ENCODE measurements at regions not wholly inside any gene's neighbourhood (a gene's known extent, or its start where the extent isn't known, plus 50 kb on each side); places are given as distances from the start of the nearest gene placed in this dataset.

- TF ChIP-seq CTCF (IDR thresholded peaks at IDR 0.05; ENCODE audit: extremely low read depth, low read depth, low read length) = no peak
- no peak overlapping the region for H2AFZ ChIP-seq (ENCODE audit: low read length)
- no peaks in the 10 kb centered on the region for H3K9me3 ChIP-seq (ENCODE audit: low read depth, low read length)
- no peaks in the 10 kb centered on the region for H3K4me1 ChIP-seq (ENCODE audit: insufficient read depth, low read length)
- no peak overlapping the region for H3K4me2 ChIP-seq (ENCODE audit: insufficient read depth, low read length)
- H3K36me3 ChIP-seq (ENCODE audit: insufficient read depth, low read length) = no peaks in the 10 kb centered on the region
- no peaks in the 10 kb centered on the region for H3K27me3 ChIP-seq (ENCODE audit: insufficient read depth, low read length)
- no peak overlapping the region for H3K4me3 ChIP-seq (ENCODE audit: insufficient read depth, low read length)
- DNase-seq (ENCODE audit: insufficient read length, low spot score, missing footprints) = no peak
- no peaks in the 10 kb centered on the region for H4K20me1 ChIP-seq (ENCODE audit: insufficient read depth, low read length)
- no peak overlapping the region for H3K27ac ChIP-seq (ENCODE audit: low read depth, low read length)
- no peaks in the 10 kb centered on the region for H3K79me2 ChIP-seq (ENCODE audit: insufficient read depth, low read length)
Observed at GRCh38 chr7:108634535-108634934, 64.9 kb downstream of the DNAJB9 start.

GRCh38 chr7:108637049-108637621 lies 67.5 kb downstream of the DNAJB9 start:
- DNase-seq (ENCODE audit: insufficient read length, low spot score, missing footprints) = no peak
- H4K20me1 ChIP-seq (ENCODE audit: insufficient read depth, low read length) = no peaks in the 10 kb centered on the region
- TF ChIP-seq CTCF (IDR thresholded peaks at IDR 0.05; ENCODE audit: extremely low read depth, low read depth, low read length) = no peak
- no peak overlapping the region for H3K27ac ChIP-seq (ENCODE audit: low read depth, low read length)
- no peaks in the 10 kb centered on the region for H3K79me2 ChIP-seq (ENCODE audit: insufficient read depth, low read length)
- H3K36me3 ChIP-seq (ENCODE audit: insufficient read depth, low read length) = no peaks in the 10 kb centered on the region
- no peak overlapping the region for H2AFZ ChIP-seq (ENCODE audit: low read length)
- H3K4me3 ChIP-seq (ENCODE audit: insufficient read depth, low read length) = no peak overlapping the region
- H3K4me2 ChIP-seq (ENCODE audit: insufficient read depth, low read length) = no peak overlapping the region
- H3K9me3 ChIP-seq (ENCODE audit: low read depth, low read length) = no peaks in the 10 kb centered on the region
- H3K27me3 ChIP-seq (ENCODE audit: insufficient read depth, low read length) = no peaks in the 10 kb centered on the region
- H3K4me1 ChIP-seq (ENCODE audit: insufficient read depth, low read length) = no peaks in the 10 kb centered on the region

GRCh38 chr7:108642126-108642525 lies 72.5 kb downstream of the DNAJB9 start:
- Histone ChIP-seq H3K27ac (ENCODE audit: low read depth, low read length) (no peak overlapping the region), H4K20me1 (ENCODE audit: insufficient read depth, low read length) (no peaks in the 10 kb centered on the region), H2AFZ (ENCODE audit: low read length) (no peak overlapping the region), H3K4me1 (ENCODE audit: insufficient read depth, low read length) (no peaks in the 10 kb centered on the region), H3K4me3 (ENCODE audit: insufficient read depth, low read length) (no peak overlapping the region), H3K27me3 (ENCODE audit: insufficient read depth, low read length) (no peaks in the 10 kb centered on the region), H3K4me2 (ENCODE audit: insufficient read depth, low read length) (no peak overlapping the region), H3K79me2 (ENCODE audit: insufficient read depth, low read length) (no peaks in the 10 kb centered on the region), H3K9me3 (ENCODE audit: low read depth, low read length) (no peaks in the 10 kb centered on the region), H3K36me3 (ENCODE audit: insufficient read depth, low read length) (no peaks in the 10 kb centered on the region)
- no peak for TF ChIP-seq CTCF (IDR thresholded peaks at IDR 0.05; ENCODE audit: extremely low read depth, low read depth, low read length)
- no peak for DNase-seq (ENCODE audit: insufficient read length, low spot score, missing footprints)

GRCh38 chr7:108643136-108643535 lies 73.5 kb downstream of the DNAJB9 start:
- Histone ChIP-seq H3K4me1 (ENCODE audit: insufficient read depth, low read length) (no peaks in the 10 kb centered on the region), H3K79me2 (ENCODE audit: insufficient read depth, low read length) (no peaks in the 10 kb centered on the region), H4K20me1 (ENCODE audit: insufficient read depth, low read length) (no peaks in the 10 kb centered on the region), H3K9me3 (ENCODE audit: low read depth, low read length) (no peaks in the 10 kb centered on the region), H3K4me2 (ENCODE audit: insufficient read depth, low read length) (no peak overlapping the region), H3K36me3 (ENCODE audit: insufficient read depth, low read length) (no peaks in the 10 kb centered on the region), H3K27ac (ENCODE audit: low read depth, low read length) (no peak overlapping the region), H3K27me3 (ENCODE audit: insufficient read depth, low read length) (no peaks in the 10 kb centered on the region), H2AFZ (ENCODE audit: low read length) (no peak overlapping the region), H3K4me3 (ENCODE audit: insufficient read depth, low read length) (no peak overlapping the region)
- TF ChIP-seq CTCF (IDR thresholded peaks at IDR 0.05; ENCODE audit: extremely low read depth, low read depth, low read length) = no peak
- DNase-seq (ENCODE audit: insufficient read length, low spot score, missing footprints) = no peak
